GM23338 (cell line): ENCODE measurements at regions not wholly inside any gene's neighbourhood (a gene's known extent, or its start where the extent isn't known, plus 50 kb on each side); places are given as distances from the start of the nearest gene placed in this dataset.

Experiments
- ATAC-seq: fragments of 200-7000 bp; cut with Tn5 transposase; 3 replicates; pipeline ENCODE4 v1.9.1; 2020
- DNase-seq: peaks from one replicate; pipeline ENCODE4 v3.0.0-alpha.2; 2015; ENCODE audit warnings: low spot score
- H2AFZ ChIP-seq: fragments of 200-600 bp; sonication (generic); 2 replicates; pipeline ENCODE4 v1.8.0; 2016; ENCODE audit warnings: antibody characterized with exemption, mild to moderate bottlenecking, moderate library complexity
- H3F3A ChIP-seq: fragments of 200-600 bp; sonication (generic); replicated peaks from 2 replicates; pipeline ENCODE4 v1.8.0; 2017; ENCODE audit warnings: antibody characterized with exemption, mixed run types, low read depth
- H3K27ac ChIP-seq: fragments of 200-600 bp; sonication (generic); 2 replicates; pipeline ENCODE4 v1.6.1; 2016; ENCODE audit warnings: low read depth
- H3K27me3 ChIP-seq: fragments of 200-600 bp; sonication (generic); 2 replicates; pipeline ENCODE4 v1.8.0; 2016; ENCODE audit warnings: mild to moderate bottlenecking, mixed run types, moderate library complexity; ENCODE audit not compliant: insufficient read depth
- H3K36me3 ChIP-seq: fragments of 200-600 bp; sonication (generic); 2 replicates; pipeline ENCODE4 v1.8.0; 2016; ENCODE audit warnings: mild to moderate bottlenecking; ENCODE audit not compliant: insufficient read depth
- H3K4me1 ChIP-seq: fragments of 200-600 bp; sonication (generic); 2 replicates; pipeline ENCODE4 v1.8.0; 2016; ENCODE audit warnings: mild to moderate bottlenecking, moderate library complexity; ENCODE audit not compliant: insufficient read depth
- H3K4me2 ChIP-seq: fragments of 200-600 bp; sonication (generic); 2 replicates; pipeline ENCODE4 v1.7.1; 2017; ENCODE audit warnings: mixed run types
- H3K4me3 ChIP-seq: fragments of 200-600 bp; sonication (generic); 2 replicates; pipeline ENCODE4 v1.6.1; 2016; ENCODE audit warnings: mixed run types
- H3K79me2 ChIP-seq: fragments of 200-600 bp; sonication (generic); replicated peaks from 2 replicates; pipeline ENCODE4 v1.8.0; 2017; ENCODE audit warnings: mild to moderate bottlenecking; ENCODE audit not compliant: insufficient read depth
- H3K9me2 ChIP-seq: fragments of 200-600 bp; sonication (generic); 2 replicates; pipeline ENCODE4 v1.8.0; 2017; ENCODE audit not compliant: insufficient read depth
- H4K20me1 ChIP-seq: fragments of 200-600 bp; sonication (generic); replicated peaks from 2 replicates; pipeline ENCODE4 v1.8.0; 2017; ENCODE audit warnings: mild to moderate bottlenecking; ENCODE audit not compliant: insufficient read depth
- H3K27ac Mint-ChIP-seq: 2 replicates; pipeline ENCODE4 v1.8.0; 2020; ENCODE audit warnings: inconsistent platforms, mild to moderate bottlenecking, moderate library complexity, mixed read lengths
- H3K27me3 Mint-ChIP-seq: 3 replicates; pipeline ENCODE4 v1.8.0; 2022; ENCODE audit warnings: low read depth, mild to moderate bottlenecking, moderate library complexity, mixed read lengths, inconsistent platforms; ENCODE audit not compliant: insufficient read depth, poor library complexity
- H3K36me3 Mint-ChIP-seq: 3 replicates; pipeline ENCODE4 v1.8.0; 2021; ENCODE audit warnings: low read depth, mild to moderate bottlenecking, inconsistent platforms, moderate library complexity, mixed read lengths
- H3K4me1 Mint-ChIP-seq: 3 replicates; pipeline ENCODE4 v1.8.0; 2020; ENCODE audit warnings: mild to moderate bottlenecking, inconsistent platforms, mixed read lengths
- H3K4me3 Mint-ChIP-seq: 3 replicates; pipeline ENCODE4 v1.8.0; 2021; ENCODE audit warnings: moderate library complexity, mild to moderate bottlenecking, inconsistent platforms, mixed read lengths
- H3K9me3 Mint-ChIP-seq: 3 replicates; pipeline ENCODE4 v1.8.0; 2020; ENCODE audit warnings: moderate library complexity, mild to moderate bottlenecking, inconsistent platforms, mixed read lengths
- EZH2 ChIP-seq: fragments of 200-600 bp; sonication (generic); IDR thresholded peaks from one replicate; pipeline ENCODE4 v1.8.0; 2017; ENCODE audit warnings: antibody characterized with exemption, mild to moderate bottlenecking, low read depth; ENCODE audit not compliant: unreplicated experiment
- EZH2phosphoT487 ChIP-seq: fragments of 200-600 bp; sonication (generic); IDR thresholded peaks from one replicate; pipeline ENCODE4 v1.8.1; 2018; ENCODE audit warnings: antibody characterized with exemption; ENCODE audit not compliant: unreplicated experiment
- JUNB ChIP-seq: IDR thresholded peaks from one replicate; pipeline ENCODE4 v1.6.1; 2016; ENCODE audit warnings: antibody characterized with exemption; ENCODE audit not compliant: unreplicated experiment
- NANOG ChIP-seq: IDR thresholded peaks from 2 replicates; pipeline ENCODE4 v1.6.1; 2016; ENCODE audit warnings: antibody characterized with exemption, borderline replicate concordance
- TF ChIP-seq, protein P1 (sequence below): IDR thresholded peaks from 2 replicates; pipeline ENCODE4 v1.6.1; 2016; ENCODE audit warnings: antibody characterized with exemption
- TF ChIP-seq, protein P2 (sequence below), 2 experiments: fragments of 200-600 bp in 1 of 2; sonication (generic) in 1 of 2; conservative IDR thresholded peaks; 2 replicates each; pipeline versions ENCODE4 v1.5.1 to v1.6.1; 2016 to 2017; ENCODE audit warnings: antibody characterized with exemption in 2 of 2, low read depth in 2 of 2, mild to moderate bottlenecking in 2 of 2, moderate library complexity in 1 of 2
- TF ChIP-seq, protein P3 (sequence below): fragments of 250-450 bp; sonication (Bioruptor Pico); IDR thresholded peaks from 2 replicates; pipeline ENCODE4 v1.5.0; 2020; ENCODE audit warnings: mild to moderate bottlenecking, moderate library complexity

DNA sequence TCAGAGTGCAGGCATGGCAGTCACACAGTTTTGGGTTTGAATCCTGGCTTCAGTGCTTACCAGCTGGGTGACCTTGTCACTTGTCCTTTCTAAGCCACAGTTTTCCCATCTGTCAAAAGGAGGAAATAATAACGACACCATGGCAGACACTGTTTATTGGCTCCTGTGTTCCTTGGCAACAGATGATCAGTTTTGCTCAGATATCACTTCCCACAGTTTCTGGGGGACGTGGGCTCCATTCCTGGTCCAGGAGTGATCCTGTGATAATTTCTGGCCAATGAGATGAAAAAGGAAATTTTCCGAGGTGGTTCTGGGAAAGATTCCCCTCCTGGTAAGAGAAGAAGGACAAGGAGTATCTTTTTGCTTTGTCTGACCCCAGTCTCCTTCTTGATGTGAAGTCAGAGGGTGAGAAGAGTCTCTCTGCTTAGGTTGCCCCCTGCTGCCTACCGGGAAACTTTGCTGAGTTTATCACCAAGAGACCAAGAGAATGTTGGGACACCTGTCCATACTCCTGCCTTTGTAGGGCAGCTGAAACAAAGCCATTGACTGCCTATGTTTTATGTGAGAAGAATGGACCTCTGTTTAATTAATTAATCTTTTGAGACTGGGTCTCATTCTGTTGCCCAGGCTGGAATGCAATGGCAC is 178.9 kb upstream of the NRXN3 start:
- peaks cover 2% of the 10 kb centered on the region for H3K27me3 Mint-ChIP-seq
- no peak overlapping the region for H3K4me3 Mint-ChIP-seq
- no peaks in the 10 kb centered on the region for H3K9me2 ChIP-seq
- TF ChIP-seq, protein P1, sequence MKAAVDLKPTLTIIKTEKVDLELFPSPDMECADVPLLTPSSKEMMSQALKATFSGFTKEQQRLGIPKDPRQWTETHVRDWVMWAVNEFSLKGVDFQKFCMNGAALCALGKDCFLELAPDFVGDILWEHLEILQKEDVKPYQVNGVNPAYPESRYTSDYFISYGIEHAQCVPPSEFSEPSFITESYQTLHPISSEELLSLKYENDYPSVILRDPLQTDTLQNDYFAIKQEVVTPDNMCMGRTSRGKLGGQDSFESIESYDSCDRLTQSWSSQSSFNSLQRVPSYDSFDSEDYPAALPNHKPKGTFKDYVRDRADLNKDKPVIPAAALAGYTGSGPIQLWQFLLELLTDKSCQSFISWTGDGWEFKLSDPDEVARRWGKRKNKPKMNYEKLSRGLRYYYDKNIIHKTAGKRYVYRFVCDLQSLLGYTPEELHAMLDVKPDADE = no peak
- TF ChIP-seq, protein P2, sequence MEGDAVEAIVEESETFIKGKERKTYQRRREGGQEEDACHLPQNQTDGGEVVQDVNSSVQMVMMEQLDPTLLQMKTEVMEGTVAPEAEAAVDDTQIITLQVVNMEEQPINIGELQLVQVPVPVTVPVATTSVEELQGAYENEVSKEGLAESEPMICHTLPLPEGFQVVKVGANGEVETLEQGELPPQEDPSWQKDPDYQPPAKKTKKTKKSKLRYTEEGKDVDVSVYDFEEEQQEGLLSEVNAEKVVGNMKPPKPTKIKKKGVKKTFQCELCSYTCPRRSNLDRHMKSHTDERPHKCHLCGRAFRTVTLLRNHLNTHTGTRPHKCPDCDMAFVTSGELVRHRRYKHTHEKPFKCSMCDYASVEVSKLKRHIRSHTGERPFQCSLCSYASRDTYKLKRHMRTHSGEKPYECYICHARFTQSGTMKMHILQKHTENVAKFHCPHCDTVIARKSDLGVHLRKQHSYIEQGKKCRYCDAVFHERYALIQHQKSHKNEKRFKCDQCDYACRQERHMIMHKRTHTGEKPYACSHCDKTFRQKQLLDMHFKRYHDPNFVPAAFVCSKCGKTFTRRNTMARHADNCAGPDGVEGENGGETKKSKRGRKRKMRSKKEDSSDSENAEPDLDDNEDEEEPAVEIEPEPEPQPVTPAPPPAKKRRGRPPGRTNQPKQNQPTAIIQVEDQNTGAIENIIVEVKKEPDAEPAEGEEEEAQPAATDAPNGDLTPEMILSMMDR (conservative IDR thresholded peaks at IDR 0.05; ENCODE audit: low read depth in 2 of 2) = peak; percentile 41 to 66
- H3K36me3 ChIP-seq = no peaks in the 10 kb centered on the region; the same call in 1 of the 2 replicates
- H4K20me1 ChIP-seq = no peaks in the 10 kb centered on the region
- no peaks in the 10 kb centered on the region for H3K79me2 ChIP-seq
- no peaks in the 10 kb centered on the region for H3K27me3 ChIP-seq
- no peak overlapping the region for H3K4me3 ChIP-seq
- H3K9me3 Mint-ChIP-seq = peaks cover 16% of the 10 kb centered on the region
- H3K4me1 Mint-ChIP-seq = no peaks in the 10 kb centered on the region
- H2AFZ ChIP-seq = no peak overlapping the region
- H3K27ac ChIP-seq = no peak overlapping the region
- no peak overlapping the region for H3K27ac Mint-ChIP-seq
- peaks cover 5% of the 10 kb centered on the region; the same call in 1 of the 3 replicates for H3K36me3 Mint-ChIP-seq
- DNase-seq (peak; percentile 57), ATAC-seq (peak; percentile 71)
- H3F3A ChIP-seq = no peaks in the 10 kb centered on the region
- no peak overlapping the region for H3K4me2 ChIP-seq
- no peaks in the 10 kb centered on the region for H3K4me1 ChIP-seq

DNA sequence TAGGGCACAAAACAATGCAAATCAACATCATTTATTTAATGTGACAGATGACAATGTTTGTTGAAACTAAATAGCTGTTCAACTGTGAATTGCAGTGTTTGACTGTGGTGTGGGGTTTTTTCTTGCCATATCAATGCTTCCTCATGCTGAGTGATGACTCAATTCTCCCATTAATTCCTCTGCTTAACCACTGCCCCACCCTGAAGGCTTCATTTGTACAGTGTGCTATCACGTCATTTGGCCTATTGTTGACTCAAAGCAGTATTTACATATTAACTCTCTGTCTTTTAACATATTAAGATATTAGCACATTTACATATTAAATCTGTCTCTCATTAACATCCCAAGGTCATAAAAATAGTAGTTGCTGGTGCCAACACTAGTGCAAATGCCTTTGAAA is 164.8 kb upstream of the NRXN3 start:
- H3K4me2 ChIP-seq = no peak overlapping the region
- ATAC-seq = no peak

More for the DNA sequence above, 164.8 kb upstream of the NRXN3 start:
- TF ChIP-seq NANOG (no peak), EZH2 (no peak), EZH2phosphoT487 (no peak), JUNB (no peak)
- TF ChIP-seq, protein P3, sequence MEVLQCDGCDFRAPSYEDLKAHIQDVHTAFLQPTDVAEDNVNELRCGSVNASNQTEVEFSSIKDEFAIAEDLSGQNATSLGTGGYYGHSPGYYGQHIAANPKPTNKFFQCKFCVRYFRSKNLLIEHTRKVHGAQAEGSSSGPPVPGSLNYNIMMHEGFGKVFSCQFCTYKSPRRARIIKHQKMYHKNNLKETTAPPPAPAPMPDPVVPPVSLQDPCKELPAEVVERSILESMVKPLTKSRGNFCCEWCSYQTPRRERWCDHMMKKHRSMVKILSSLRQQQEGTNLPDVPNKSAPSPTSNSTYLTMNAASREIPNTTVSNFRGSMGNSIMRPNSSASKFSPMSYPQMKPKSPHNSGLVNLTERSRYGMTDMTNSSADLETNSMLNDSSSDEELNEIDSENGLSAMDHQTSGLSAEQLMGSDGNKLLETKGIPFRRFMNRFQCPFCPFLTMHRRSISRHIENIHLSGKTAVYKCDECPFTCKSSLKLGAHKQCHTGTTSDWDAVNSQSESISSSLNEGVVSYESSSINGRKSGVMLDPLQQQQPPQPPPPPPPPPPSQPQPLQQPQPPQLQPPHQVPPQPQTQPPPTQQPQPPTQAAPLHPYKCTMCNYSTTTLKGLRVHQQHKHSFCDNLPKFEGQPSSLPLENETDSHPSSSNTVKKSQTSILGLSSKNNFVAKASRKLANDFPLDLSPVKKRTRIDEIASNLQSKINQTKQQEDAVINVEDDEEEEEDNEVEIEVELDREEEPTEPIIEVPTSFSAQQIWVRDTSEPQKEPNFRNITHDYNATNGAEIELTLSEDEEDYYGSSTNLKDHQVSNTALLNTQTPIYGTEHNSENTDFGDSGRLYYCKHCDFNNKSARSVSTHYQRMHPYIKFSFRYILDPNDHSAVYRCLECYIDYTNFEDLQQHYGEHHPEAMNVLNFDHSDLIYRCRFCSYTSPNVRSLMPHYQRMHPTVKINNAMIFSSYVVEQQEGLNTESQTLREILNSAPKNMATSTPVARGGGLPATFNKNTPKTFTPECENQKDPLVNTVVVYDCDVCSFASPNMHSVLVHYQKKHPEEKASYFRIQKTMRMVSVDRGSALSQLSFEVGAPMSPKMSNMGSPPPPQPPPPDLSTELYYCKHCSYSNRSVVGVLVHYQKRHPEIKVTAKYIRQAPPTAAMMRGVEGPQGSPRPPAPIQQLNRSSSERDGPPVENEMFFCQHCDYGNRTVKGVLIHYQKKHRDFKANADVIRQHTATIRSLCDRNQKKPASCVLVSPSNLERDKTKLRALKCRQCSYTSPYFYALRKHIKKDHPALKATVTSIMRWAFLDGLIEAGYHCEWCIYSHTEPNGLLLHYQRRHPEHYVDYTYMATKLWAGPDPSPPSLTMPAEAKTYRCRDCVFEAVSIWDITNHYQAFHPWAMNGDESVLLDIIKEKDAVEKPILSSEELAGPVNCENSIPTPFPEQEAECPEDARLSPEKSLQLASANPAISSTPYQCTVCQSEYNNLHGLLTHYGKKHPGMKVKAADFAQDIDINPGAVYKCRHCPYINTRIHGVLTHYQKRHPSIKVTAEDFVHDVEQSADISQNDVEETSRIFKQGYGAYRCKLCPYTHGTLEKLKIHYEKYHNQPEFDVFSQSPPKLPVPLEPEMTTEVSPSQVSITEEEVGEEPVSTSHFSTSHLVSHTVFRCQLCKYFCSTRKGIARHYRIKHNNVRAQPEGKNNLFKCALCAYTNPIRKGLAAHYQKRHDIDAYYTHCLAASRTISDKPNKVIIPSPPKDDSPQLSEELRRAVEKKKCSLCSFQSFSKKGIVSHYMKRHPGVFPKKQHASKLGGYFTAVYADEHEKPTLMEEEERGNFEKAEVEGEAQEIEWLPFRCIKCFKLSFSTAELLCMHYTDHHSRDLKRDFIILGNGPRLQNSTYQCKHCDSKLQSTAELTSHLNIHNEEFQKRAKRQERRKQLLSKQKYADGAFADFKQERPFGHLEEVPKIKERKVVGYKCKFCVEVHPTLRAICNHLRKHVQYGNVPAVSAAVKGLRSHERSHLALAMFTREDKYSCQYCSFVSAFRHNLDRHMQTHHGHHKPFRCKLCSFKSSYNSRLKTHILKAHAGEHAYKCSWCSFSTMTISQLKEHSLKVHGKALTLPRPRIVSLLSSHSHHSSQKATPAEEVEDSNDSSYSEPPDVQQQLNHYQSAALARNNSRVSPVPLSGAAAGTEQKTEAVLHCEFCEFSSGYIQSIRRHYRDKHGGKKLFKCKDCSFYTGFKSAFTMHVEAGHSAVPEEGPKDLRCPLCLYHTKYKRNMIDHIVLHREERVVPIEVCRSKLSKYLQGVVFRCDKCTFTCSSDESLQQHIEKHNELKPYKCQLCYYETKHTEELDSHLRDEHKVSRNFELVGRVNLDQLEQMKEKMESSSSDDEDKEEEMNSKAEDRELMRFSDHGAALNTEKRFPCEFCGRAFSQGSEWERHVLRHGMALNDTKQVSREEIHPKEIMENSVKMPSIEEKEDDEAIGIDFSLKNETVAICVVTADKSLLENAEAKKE = no peak
- TF ChIP-seq, protein P2 (conservative IDR thresholded peaks at IDR 0.05; ENCODE audit: low read depth in 2 of 2) = no peak
- H3K9me2 ChIP-seq = no peaks in the 10 kb centered on the region
- Mint-ChIP-seq H3K27me3 (peaks cover 4% of the 10 kb centered on the region), H3K36me3 (peaks cover 22% of the 10 kb centered on the region), H3K9me3 (peaks cover 49% of the 10 kb centered on the region), H3K4me1 (no peaks in the 10 kb centered on the region), H3K27ac (no peak overlapping the region), H3K4me3 (no peak overlapping the region)
- H4K20me1 ChIP-seq = no peaks in the 10 kb centered on the region
- no peaks in the 10 kb centered on the region for H3K27me3 ChIP-seq
- no peak overlapping the region for H3K27ac ChIP-seq
- H3K36me3 ChIP-seq = no peaks in the 10 kb centered on the region
- H3F3A ChIP-seq = no peaks in the 10 kb centered on the region
- DNase-seq = no peak
- no peak overlapping the region for H2AFZ ChIP-seq
- H3K79me2 ChIP-seq = no peaks in the 10 kb centered on the region
- H3K4me3 ChIP-seq = no peak overlapping the region
- H3K4me1 ChIP-seq = no peaks in the 10 kb centered on the region
